ENCODE measurements at regions not wholly inside any gene's neighbourhood (a gene's known extent, or its start where the extent isn't known, plus 50 kb on each side); places are given as distances from the start of the nearest gene placed in this dataset.

DNA sequence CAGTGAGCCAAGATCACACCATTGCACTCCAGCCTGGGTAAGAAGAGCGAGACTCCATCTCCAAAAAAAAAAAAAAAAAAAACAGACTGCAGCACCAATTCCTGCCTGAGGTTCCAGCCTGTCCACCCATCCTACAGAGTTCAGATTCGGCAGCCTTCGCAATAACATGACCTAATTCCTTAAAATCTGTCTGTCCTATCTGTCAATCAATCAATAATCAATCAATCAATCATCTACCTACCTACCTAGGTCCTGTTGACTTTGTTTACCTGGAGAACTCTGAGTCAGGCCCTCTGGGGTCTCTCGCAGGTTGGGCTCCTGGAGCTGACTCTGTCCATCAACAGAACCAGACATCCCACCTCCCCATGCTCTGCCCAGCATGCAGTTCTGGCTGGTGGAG, 236.7 kb downstream of the ENGASE start:
- no peak for DNase-seq
- peaks cover 59 to 91% of the 10 kb centered on the region in 2 donors for H3K27me3 Mint-ChIP-seq
- H3K36me3 Mint-ChIP-seq (ENCODE audit: insufficient read depth), result no peaks in the 10 kb centered on the region
- H3K4me1 Mint-ChIP-seq (ENCODE audit: low read depth in 2 of 2), result no peaks in the 10 kb centered on the region
- no peak overlapping the region for H3K4me3 Mint-ChIP-seq
- no peak for ATAC-seq (replicated peaks)
- no peaks in the 10 kb centered on the region for H3K9me3 Mint-ChIP-seq
- H3K27ac Mint-ChIP-seq, result no peak overlapping the region

DNA sequence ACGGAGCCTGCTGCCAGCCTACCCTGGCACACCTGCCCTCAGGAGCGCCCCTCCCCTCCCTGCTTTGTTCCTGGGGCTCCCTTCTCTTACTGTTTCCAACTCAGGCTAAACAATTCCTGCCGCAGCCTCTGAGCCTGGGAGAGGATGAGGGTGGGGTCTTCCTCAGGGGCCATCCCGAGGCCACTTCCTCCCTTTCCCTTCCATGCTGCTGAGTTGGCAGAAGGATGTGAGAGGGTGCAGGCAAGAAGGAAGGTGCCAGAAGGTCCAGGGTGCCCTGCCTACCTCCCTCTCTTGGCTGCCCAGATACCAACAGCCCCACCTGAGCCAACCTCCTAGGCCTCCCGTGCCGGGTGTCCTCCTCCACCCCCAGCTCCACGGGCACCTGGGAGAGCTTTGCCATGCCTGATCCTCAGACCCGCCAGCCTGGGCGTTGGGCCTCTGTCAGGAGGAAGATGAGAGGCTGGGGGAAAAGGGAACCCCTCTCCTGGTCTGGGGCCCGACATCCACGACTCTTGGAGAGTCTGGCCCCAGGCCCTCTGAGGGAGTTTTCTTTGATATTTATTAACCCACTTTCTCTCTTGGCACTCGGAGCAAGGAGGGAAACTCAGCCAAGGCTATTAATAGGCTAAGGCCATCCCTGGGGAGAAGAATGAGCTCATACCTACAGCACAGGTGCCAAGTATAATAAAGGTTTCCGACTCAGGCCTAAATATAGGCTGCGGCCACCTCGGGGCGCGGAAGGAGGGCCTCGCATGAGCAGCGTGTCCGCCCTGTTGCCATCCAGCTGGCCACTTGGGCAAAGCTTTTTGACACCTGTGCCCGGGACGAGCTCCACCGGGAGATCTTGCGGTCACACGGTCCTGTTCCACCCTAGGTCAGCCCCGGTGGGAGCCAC, 232.0 kb downstream of the ENGASE start:
- Mint-ChIP-seq H3K36me3 (ENCODE audit: insufficient read depth) (no peaks in the 10 kb centered on the region), H3K27ac (no peak overlapping the region), H3K4me3 (no peak overlapping the region), H3K9me3 (no peaks in the 10 kb centered on the region), H3K27me3 (peaks cover 27 to 72% of the 10 kb centered on the region in 2 donors), H3K4me1 (ENCODE audit: low read depth in 2 of 2) (no peaks in the 10 kb centered on the region)
- ATAC-seq (replicated peaks) (no peak), DNase-seq (no peak)

DNA sequence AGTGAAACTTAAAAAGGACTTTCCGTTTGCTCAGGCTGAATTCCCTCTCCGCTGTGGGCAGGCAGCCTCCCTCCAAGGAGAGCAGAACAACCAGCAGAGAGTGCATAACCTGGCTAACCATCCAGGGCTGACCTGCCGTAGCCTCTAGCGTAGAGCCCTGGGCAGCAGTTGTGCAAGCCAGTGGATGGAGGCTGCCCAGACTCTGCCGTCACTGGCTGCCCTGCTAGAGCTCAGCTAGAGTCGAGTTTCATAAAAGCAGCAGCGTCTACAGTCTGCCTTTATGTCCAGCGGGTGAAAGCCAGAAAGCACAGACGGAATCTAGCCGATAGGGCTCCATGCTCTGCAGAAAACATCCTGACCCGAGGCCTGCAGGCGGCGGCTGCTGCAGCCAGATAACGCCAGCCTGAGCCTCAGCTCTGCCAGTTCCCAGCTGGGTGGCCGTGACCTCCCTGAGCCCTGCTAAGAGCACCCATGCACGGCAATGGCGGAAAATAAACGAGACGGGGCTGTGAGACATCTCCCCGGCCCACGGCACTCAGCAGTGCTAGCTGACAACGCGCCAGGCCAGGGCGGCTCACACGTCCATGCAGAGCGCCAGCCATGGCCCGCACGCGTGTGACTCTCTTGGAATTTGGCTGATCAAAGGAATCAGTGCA, 231.3 kb downstream of the ENGASE start:
- H3K27ac Mint-ChIP-seq, result no peak overlapping the region
- no peak overlapping the region for H3K4me3 Mint-ChIP-seq
- no peaks in the 10 kb centered on the region for H3K36me3 Mint-ChIP-seq (ENCODE audit: insufficient read depth)
- DNase-seq (no peak), ATAC-seq (replicated peaks) (no peak)
- H3K27me3 Mint-ChIP-seq, result peaks cover 21 to 72% of the 10 kb centered on the region in 2 donors
- no peaks in the 10 kb centered on the region for H3K4me1 Mint-ChIP-seq (ENCODE audit: low read depth in 2 of 2)
- H3K9me3 Mint-ChIP-seq, result no peaks in the 10 kb centered on the region

DNA sequence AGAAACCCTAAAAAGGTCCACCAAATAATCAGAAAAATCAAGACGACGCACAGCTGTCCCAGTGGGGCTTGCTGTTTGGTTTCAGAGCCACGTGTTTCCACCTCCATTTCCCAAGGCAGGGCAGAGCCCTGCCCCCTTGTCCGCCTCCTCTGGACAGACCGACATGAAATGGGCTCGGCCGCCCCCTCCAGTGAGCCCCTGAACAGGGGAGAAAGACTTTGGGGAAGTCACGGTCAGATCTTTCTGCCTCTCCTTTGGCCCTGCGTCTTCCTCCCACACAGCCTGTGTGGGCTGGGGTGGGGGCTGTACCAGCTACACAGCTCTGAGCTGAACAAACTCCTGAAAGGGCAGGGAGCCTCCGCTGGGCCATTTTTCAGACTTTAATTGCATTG, 230.7 kb downstream of the ENGASE start:
- H3K27me3 Mint-ChIP-seq, result peaks cover 17 to 72% of the 10 kb centered on the region in 2 donors
- ATAC-seq (replicated peaks) (no peak), DNase-seq (no peak)
- H3K27ac Mint-ChIP-seq, result no peak overlapping the region
- H3K4me3 Mint-ChIP-seq, result no peak overlapping the region
- H3K4me1 Mint-ChIP-seq (ENCODE audit: low read depth in 2 of 2), result no peaks in the 10 kb centered on the region
- H3K36me3 Mint-ChIP-seq (ENCODE audit: insufficient read depth), result no peaks in the 10 kb centered on the region
- H3K9me3 Mint-ChIP-seq, result no peaks in the 10 kb centered on the region

DNA sequence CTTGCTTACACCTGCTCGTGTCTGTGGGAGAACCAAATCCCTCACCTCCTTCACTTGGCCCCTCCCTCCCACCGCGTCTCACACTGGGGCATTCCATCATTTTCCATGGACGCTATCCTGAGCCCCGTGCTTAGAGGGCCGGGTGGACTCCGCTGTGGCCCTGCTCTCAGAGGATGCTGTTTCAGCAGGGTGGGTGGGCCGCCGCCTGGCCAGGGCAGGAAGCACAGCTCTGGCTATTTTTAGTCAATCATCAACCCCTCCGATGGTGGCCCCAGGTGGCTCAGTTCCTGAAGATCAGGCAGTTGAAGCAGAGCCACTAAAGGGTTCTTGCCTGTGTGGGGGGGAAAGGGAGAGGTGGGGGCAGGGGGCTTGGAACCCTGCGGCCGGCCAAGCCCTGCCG, 230.3 kb downstream of the ENGASE start:
- no peaks in the 10 kb centered on the region for H3K9me3 Mint-ChIP-seq
- no peak for ATAC-seq (replicated peaks)
- H3K27ac Mint-ChIP-seq, result no peak overlapping the region
- no peaks in the 10 kb centered on the region for H3K4me1 Mint-ChIP-seq (ENCODE audit: low read depth in 2 of 2)
- no peak for DNase-seq
- no peaks in the 10 kb centered on the region for H3K36me3 Mint-ChIP-seq (ENCODE audit: insufficient read depth)
- H3K27me3 Mint-ChIP-seq, result peaks cover 19 to 72% of the 10 kb centered on the region in 2 donors
- H3K4me3 Mint-ChIP-seq, result no peak overlapping the region

DNA sequence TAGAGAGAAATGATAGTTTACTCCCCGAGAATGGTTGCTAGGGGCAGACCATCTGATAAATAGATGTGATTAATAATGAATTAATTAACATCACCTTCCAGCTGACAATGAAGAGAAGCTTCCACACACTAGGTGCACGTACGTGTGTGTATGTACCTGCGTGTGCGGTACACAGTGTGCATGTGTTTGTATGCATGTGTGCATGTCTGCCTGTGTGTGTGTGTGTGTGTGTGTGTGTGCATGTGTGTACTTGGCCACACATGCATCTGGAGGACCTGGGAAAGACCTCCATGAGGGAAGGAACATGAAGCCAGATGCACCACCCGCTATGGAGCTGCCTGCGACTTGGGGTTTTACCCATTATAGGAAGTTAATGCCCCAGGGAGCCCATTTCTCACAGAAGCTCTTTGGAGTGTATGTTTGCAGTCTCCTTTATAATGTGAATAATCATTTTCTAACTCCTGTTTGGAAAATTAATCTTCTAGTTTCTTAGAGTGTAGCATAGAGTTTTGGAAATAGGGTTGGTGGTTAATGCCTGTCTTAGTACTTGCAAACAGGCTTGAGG, 229.1 kb downstream of the ENGASE start:
- Mint-ChIP-seq H3K4me3 (no peak overlapping the region), H3K36me3 (ENCODE audit: insufficient read depth) (no peaks in the 10 kb centered on the region), H3K9me3 (no peaks in the 10 kb centered on the region), H3K4me1 (ENCODE audit: low read depth in 2 of 2) (no peaks in the 10 kb centered on the region), H3K27ac (no peak overlapping the region), H3K27me3 (peaks cover 15 to 74% of the 10 kb centered on the region in 2 donors)
- ATAC-seq (replicated peaks), result no peak
- no peak for DNase-seq

DNA sequence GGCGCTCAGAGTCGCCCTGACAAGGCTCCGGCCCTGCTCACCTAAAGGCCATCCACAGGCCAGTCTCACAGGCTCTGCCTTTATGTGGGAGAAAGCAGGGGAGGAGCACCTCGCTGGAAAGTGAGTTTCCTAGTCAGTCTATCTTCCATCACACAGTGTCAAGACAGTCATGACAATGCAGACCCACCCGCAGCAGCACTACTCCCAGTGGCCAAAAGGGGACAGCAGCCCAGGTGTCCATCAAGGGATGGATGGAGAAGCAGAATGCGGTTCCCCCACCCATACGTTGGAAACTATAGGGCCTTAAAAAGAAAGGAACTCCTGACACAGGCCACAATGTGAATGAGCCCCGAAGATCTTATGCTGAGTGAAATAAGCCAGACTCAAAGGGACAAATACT, 226.8 kb downstream of the ENGASE start:
- ATAC-seq (replicated peaks), result no peak

DNA sequence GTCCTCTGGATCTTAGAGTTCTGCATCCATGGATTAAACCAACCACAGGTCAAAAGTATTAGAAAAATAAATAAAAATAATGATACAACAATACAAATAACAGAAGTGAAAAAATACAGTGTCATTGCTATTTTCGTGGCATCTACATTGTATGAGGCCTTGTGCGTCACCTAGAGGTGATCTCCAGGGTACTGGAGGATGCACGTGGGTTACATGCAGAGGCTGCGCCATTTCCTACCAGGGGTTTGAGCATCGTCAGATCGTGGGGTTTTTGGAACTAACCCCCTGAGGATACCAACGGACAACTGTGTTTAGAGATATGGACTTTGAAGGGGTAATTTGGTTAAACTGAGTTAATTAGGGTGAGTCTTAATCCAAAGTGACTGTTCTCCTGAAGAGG, 224.7 kb downstream of the ENGASE start:
- peaks cover 3% of the 10 kb centered on the region for H3K36me3 Mint-ChIP-seq (ENCODE audit: insufficient read depth)
- peaks cover 32 to 78% of the 10 kb centered on the region in 2 donors for H3K27me3 Mint-ChIP-seq
- no peaks in the 10 kb centered on the region for H3K9me3 Mint-ChIP-seq
- no peak overlapping the region for H3K4me3 Mint-ChIP-seq
- DNase-seq, result no peak
- H3K27ac Mint-ChIP-seq, result no peak overlapping the region
- ATAC-seq (replicated peaks), result no peak
- peaks cover 0 to 2% of the 10 kb centered on the region in 2 donors for H3K4me1 Mint-ChIP-seq (ENCODE audit: low read depth in 2 of 2)

More for the DNA sequence above, 226.8 kb downstream of the ENGASE start:
- no peak for DNase-seq
- Mint-ChIP-seq H3K27me3 (peaks cover 37 to 81% of the 10 kb centered on the region in 2 donors), H3K4me1 (ENCODE audit: low read depth in 2 of 2) (no peaks in the 10 kb centered on the region), H3K36me3 (ENCODE audit: insufficient read depth) (peaks cover 3% of the 10 kb centered on the region), H3K4me3 (no peak overlapping the region), H3K9me3 (no peaks in the 10 kb centered on the region), H3K27ac (no peak overlapping the region)

DNA sequence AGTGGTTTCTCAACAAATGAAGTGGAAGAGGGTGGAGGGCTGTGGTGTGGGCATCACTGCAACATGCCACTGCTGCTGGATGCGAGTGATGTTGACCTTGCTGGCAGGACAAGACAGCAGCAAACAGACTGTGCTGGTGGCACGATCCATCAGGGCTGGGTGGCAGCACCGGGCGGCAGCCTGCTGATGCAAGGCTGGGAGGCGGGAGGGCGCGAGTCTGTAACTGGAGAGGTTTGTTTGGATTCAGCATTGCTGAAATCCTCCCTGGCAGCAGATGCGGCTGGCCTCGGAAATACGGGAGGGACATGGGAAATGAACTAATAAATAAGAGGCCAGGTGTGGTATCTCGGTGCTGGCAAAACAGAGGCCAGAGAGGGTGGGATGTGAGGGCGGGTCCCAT, 224.2 kb downstream of the ENGASE start:
- peaks cover 32 to 83% of the 10 kb centered on the region in 2 donors for H3K27me3 Mint-ChIP-seq
- H3K4me3 Mint-ChIP-seq, result no peak overlapping the region

DNA sequence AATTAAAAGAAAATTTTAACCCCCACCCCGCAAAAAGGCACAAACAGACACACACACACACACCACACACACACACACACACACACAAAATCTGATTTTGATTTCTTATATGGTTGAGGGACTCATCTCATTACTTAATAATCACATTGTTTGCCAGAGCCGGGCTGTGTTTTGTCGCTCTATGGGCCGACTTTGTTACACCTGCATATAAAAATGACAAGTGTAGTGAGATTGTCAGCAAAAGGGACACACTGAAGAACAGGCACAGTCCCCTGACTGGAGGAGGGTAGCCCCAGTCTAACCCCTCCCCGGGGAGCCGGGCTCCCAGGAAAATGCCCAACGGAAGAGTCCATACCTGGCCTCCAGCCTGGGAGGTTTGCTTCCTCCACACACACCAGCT, 221.6 kb downstream of the ENGASE start:
- no peak overlapping the region for H3K4me3 Mint-ChIP-seq
- no peak overlapping the region for H3K27ac Mint-ChIP-seq

More for the DNA sequence above, 224.2 kb downstream of the ENGASE start:
- no peak overlapping the region for H3K27ac Mint-ChIP-seq
- H3K36me3 Mint-ChIP-seq (ENCODE audit: insufficient read depth), result peaks cover 3% of the 10 kb centered on the region
- ATAC-seq (replicated peaks) (no peak), DNase-seq (no peak)
- no peaks in the 10 kb centered on the region for H3K9me3 Mint-ChIP-seq
- peaks cover 0 to 2% of the 10 kb centered on the region in 2 donors for H3K4me1 Mint-ChIP-seq (ENCODE audit: low read depth in 2 of 2)

DNA sequence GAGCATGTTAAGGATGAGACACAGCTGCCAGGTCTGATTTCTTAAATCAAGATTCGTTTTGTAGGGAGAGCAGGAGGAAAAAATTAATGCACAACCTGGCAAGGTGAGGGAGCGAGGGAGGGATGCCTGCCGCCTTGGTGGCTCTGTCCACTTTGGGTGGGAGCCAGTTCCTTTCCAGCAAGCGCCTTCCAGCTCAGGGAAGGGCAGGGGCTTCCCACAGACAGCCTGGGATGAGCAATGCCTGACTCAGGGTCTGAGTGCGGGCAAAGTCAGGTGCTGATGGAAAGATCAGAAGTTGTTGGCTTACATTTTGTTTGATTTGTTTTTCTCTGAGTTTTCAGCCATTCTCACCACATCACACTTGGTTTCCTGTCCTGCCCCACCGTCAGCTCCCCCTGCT, 220.7 kb downstream of the ENGASE start:
- Mint-ChIP-seq H3K27me3 (peaks cover 47 to 95% of the 10 kb centered on the region in 2 donors), H3K36me3 (ENCODE audit: insufficient read depth) (peaks cover 3% of the 10 kb centered on the region), H3K4me3 (no peak overlapping the region), H3K27ac (no peak overlapping the region), H3K4me1 (ENCODE audit: low read depth in 2 of 2) (peaks cover 0 to 2% of the 10 kb centered on the region in 2 donors), H3K9me3 (no peaks in the 10 kb centered on the region)
- no peak for ATAC-seq (replicated peaks)
- no peak for DNase-seq

More for the DNA sequence above, 221.6 kb downstream of the ENGASE start:
- Mint-ChIP-seq H3K27me3 (peaks cover 41 to 95% of the 10 kb centered on the region in 2 donors), H3K9me3 (no peaks in the 10 kb centered on the region), H3K36me3 (ENCODE audit: insufficient read depth) (peaks cover 3% of the 10 kb centered on the region), H3K4me1 (ENCODE audit: low read depth in 2 of 2) (peaks cover 0 to 2% of the 10 kb centered on the region in 2 donors)
- DNase-seq (no peak), ATAC-seq (replicated peaks) (no peak)

DNA sequence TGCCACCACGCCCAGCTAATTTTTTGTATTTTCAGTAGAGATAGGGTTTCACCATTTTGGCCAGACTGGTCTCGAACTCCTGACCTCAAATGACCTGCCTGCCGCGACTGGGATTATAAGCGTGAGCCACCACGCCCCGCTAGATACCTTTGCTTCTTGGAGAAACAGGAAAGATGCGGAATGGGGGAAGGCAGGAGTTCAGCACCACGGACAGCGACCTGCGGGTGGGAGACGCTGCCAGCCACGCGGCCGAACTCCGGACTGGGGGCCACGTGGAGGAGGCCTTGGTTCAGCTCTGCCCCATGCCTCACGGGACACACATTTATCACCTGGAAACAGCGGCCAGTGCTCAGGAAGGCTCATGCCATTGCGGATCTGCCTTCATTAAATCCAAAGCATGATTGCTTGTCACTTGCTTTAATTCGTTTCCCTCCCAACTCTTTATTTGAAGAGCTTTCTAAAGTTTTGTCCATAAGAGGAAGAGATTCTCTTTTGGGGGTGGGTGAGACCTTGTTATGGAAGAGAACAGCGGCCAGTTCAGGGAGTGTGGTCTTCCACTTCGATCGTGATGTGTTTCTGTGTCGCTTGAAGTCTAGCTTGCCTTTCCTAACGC, 219.9 kb downstream of the ENGASE start:
- H3K9me3 Mint-ChIP-seq, result no peaks in the 10 kb centered on the region
- no peak overlapping the region for H3K4me3 Mint-ChIP-seq
- H3K4me1 Mint-ChIP-seq (ENCODE audit: low read depth in 2 of 2), result peaks cover 0 to 2% of the 10 kb centered on the region in 2 donors
- H3K27me3 Mint-ChIP-seq, result peaks cover 42 to 95% of the 10 kb centered on the region in 2 donors
- peaks cover 3% of the 10 kb centered on the region for H3K36me3 Mint-ChIP-seq (ENCODE audit: insufficient read depth)
- DNase-seq (peak; percentile 5 to 18 (median 16)), ATAC-seq (replicated peaks) (no peak)
- no peak overlapping the region for H3K27ac Mint-ChIP-seq

DNA sequence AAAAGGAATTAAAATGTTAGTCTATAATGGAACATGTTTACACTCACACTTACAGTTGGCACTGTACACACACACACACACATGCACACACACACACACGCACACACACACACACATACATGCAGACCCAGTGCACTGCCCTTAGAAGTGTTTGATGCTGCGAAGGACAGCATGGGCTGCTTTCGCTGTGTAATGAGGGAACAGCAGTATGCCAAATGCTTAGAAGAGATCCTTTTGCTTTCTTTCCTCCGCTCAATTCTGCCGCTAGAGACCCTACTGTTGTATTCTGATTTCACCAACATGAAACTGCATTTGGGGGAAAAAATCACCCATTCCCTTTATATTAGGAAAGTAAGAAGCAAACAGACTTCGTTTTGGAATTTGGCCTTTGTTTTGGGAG, 217.9 kb downstream of the ENGASE start:
- H3K4me3 Mint-ChIP-seq, result no peak overlapping the region
- DNase-seq (no peak), ATAC-seq (replicated peaks) (no peak)
- H3K4me1 Mint-ChIP-seq (ENCODE audit: low read depth in 2 of 2), result peaks cover 0 to 2% of the 10 kb centered on the region in 2 donors
- H3K36me3 Mint-ChIP-seq (ENCODE audit: insufficient read depth), result peaks cover 3% of the 10 kb centered on the region
- H3K27ac Mint-ChIP-seq, result no peak overlapping the region
- H3K9me3 Mint-ChIP-seq, result no peaks in the 10 kb centered on the region
- H3K27me3 Mint-ChIP-seq, result peaks cover 42 to 95% of the 10 kb centered on the region in 2 donors
